ENCODE measurements at regions not wholly inside any gene's neighbourhood (a gene's known extent, or its start where the extent isn't known, plus 50 kb on each side); places are given as distances from the start of the nearest gene placed in this dataset.

DNA sequence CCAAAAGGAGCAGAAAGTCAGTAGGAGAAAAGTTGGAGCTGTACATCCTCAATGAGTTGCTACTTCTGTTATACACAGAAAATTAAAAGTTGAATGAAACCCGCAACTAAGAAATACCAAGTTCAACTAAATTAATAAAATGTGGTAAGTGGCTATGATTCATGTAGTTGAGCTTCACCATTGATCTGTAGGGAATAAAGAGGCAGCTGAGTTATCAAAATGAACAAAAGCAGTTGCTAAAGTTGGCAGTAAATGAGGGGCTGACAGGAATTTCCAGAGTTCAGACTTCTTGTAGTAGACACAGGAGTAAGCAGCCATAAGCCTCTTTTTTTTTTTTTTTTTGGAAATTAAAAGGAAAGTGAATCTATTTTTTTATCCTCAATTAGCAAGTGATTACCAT is 234.6 kb downstream of the POSTN start:
- DNase-seq (ENCODE audit: low spot score): no peak

DNA sequence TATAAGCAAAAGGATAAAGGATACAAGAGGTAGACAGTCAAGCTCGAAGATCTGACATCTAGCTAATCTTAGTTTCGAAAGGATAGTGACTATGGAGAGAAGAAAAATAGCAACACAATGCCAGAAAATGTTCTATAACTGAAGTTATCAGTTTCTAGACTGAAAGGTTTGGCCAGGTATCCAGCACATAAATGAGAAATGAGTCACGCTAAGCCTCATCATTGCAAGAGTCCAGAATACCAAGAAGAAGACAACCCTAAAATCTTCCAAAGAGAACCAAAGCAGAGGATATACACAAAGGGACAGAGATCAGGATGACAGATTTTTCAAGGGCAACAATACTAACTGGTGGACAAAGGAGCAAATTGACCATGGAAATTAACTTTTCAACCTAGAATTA is 237.0 kb downstream of the POSTN start:
- DNase-seq (ENCODE audit: low spot score): no peak

DNA sequence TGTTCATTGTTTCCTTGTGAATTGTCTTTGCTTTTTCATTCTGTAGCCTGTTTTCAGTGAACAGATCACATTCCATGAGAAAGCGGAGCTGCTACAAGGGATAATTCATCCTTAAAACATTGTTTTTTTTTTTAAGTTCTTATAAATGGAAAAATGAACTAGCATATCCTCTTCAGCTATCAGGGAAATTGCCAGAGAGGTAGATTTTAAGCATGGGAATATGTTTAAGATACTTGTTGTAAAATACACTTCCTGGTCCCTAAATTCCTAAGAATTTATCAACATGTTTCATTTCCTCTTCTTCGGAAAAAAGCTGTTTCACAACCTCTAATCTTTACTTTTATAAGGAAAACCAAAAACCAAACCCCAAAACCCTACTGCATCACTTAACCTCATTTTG is 238.0 kb downstream of the POSTN start:
- peak; percentile 9 for DNase-seq (ENCODE audit: low spot score)

DNA sequence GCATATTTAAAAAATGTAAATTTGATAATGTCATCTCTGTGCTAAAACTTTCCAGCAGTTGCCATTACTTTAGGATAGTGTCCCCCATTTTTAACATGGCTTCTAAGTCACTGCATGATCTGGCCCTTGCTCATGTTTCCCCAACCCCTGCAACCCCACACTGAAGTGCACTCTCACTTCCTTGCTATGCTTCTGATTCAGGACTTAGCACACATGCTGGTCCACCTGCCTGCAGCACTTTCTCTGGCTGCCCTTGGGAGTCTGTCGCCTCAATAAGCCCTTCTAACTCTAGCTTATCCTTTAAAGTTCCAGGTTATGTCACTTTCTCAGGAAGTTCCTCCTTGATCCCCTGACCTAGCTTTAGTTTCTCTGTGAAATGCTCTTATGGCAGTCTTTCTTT is 241.0 kb downstream of the POSTN start:
- no peak for DNase-seq (ENCODE audit: low spot score)

DNA sequence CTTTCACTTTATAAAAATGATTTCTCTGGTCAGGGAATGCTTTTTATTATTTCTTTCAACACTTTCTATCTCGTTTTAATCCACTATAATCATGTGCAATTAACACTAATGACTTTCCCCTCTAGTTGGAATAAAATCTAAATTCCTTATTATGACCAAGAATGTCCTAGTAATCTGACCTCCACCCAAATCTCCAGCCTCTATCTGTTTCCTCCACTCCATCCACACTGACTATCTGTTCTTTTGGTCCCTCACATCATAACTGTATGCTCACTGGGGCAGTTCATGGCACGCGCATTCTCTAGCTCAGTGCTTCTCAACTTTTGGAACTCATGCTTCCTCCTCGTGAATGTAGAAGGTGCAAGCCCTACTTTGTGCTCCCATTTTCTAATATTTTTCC is 244.7 kb downstream of the POSTN start:
- no peak for DNase-seq (ENCODE audit: low spot score)

DNA sequence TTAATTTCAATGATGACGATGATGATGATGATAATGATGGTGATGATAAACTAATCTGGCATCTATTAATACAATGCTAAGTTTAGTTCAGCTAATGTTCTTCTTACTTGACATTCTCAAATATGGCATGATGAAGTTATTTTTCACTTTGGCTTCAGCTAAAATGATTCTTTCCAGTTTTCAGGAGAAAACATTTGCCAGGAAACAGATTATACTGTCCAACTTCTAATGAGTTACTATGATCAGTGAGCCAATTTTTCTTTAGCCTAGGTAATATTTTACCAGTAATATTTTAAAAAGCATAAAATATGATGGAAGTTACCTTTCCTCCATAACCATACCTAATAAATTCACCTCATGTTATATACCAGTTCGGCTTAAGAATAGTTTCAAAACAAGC is 245.7 kb upstream of the CSNK1A1L start:
- DNase-seq (ENCODE audit: low spot score): no peak

DNA sequence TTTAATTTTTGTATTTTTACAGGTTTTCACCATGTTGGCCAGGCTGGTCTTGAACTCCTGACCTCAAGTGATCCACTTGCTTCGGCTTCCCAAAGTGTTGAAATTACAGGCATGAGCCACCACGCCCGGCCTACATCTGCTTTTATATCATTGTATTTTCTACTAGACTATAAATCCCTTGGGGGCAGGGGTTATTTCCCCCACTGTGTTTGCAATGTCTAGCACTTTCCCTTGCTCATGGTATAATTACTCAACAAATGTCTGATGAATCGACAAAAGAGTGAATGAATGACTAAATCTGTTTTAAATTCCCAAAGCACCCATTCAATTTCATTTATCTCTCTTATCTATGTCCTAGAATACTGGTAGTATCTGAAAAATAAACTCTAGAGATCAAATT is 244.5 kb upstream of the CSNK1A1L start:
- no peak for DNase-seq (ENCODE audit: low spot score)

DNA sequence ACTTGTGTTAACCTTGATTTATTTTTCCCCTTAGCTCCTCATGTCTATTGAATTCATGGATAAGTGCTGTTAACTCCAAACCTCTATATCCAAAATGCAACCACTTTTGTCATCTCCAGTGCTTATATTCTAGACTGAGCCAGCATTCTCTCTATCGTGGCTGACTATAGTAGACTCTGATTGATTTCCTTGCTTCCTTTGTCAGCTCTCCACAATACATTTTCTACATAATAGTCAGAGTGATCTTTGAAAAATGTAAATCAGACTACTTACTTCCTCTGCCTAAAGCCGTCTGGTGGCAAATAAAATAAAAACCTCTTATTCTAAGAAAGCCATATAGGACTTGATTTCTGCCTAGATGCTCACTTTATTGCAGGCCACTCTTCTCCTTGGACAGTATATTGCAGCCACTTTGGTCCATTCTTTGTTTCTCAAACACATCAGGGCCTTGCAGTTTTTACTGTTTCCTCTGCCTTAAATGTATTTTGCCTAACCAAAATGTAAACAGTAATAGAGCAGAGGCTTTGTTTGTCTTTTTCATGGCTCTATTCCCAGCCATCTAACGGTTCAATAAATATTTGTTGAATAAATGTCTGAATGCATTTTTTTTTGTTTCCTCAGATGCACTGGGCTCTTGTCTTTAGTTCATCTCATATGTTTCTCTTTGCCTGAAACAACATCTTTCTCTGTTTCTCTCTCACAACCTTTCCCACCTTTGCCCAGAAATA is 243.6 kb upstream of the CSNK1A1L start:
- DNase-seq (ENCODE audit: low spot score): no peak

DNA sequence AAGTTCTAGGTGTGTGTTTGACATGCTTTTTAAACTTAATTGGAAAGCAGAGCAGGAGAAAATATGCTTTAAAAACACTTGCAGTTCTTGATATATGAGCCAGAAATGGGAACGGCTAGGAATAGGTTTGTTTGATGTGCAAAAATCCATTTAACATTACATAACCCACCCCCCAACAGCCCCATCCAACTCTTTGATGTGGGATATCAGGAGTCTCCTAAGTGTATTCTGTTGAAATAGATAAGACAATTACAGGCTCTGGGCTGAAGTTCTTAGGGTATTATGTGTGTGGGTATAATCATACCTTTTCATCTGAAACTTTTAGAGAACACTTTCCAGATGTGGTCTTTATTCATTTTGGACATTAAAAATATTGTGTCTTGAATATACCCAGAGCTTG is 240.4 kb upstream of the CSNK1A1L start:
- DNase-seq (ENCODE audit: low spot score): no peak

DNA sequence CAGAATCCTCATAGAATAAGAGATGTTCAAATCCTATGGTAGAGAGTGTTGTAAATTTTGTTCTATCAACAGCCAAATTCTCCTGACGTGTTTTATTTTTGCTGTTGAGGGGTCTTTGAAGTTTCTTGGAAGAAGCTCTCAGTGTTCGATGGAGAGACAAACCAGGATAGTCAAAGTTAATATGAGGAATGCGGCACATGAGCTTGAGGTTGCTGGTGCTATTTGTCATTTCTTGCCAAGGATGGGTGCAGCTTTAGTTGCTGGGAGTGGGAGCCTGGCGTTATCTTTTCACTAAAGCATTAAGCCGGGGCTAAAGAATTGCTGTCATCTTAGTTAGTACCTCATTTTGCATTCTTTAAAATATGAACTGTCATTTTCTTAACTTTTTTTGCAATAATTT is 239.9 kb upstream of the CSNK1A1L start:
- DNase-seq (ENCODE audit: low spot score): no peak

DNA sequence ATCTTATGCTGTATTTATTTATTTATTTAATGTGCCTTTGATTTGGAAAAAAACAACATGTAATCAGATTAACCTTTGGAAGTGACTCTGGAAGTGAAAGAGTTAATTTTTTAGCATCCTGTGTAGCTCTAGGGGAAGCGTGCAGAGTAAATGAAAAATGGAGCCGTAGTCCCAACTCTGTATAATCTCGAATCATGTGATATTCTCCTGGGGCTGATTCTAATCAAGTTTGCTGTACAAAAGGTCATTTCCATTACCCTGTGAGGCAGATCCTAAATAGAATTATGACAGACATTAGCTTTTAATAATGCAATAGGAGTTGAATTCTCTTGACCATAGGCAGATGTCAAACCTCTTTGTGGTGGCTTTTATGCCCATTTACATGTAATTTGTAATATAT is 238.6 kb upstream of the CSNK1A1L start:
- no peak for DNase-seq (ENCODE audit: low spot score)

DNA sequence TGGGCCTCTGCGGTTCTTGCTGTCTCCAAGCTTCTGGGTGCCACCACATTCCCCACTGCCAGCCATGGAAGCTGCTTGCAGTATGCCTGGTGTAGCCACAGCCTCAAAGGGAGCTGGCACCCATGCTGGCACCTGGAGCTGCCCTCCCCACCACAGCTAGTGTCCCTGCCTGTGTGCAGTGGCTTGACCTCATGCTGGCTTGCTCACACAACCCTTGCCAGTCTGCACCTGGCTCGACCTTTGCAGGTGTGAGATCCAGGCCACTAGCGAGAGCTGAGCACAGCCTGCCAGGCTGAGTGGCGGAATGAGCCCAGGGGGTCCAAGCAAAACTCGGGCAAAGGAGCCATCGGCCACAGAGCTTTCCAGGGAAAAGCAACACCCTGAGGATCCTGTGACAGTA is 236.7 kb upstream of the CSNK1A1L start:
- DNase-seq (ENCODE audit: low spot score): no peak

DNA sequence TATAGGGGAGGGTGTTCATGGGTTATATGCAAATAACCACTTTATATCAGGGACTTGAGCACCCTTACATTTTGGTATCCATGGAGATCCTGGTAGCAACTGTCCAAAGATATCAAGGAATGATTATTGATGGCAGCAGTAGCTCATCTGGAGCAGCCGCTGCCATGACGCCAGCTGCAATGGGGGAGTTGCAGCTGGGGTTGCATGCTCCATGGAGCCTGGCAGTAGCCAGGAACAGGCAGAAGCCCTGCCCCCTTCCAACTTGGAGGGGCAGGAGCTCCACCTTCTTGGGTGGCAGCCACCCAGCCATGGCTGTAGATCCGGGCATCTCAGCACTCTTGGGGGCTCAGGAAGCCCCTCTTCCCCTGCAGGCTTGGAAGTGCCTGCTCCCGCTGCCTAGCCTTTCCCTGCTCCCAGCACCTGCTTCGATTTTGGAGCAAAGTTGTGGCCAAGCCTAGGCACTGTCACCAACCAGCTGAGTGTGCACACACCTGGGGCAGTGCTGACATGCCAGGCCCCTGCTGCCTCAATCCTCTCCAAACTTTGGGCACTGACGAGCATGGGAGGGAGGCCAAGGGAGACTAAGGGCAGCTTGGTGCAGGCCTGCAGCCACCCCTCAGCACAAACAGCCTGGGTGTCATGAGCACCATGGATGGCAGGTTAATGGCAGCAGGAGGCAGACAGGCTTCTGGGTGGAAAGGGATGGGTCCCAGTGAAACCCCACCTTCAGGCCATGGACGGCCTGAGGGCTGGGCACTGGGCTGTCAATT is 235.6 kb upstream of the CSNK1A1L start:
- DNase-seq (ENCODE audit: low spot score): no peak

DNA sequence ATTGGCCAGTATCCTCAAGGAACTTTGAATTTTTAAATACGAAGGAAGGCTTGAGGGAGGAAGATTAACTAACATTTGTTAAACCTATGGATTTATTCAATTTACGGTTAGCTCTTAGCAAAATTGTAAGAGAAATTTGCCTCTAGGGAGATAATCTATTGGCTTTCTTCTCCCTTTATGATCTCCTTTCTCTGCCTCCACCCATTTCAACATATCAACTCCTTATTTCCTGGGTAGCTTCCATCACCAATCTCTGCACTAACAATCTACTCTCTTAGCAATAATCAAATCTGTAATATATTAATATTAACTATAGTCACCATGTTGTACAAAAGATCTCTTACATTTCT is 233.9 kb upstream of the CSNK1A1L start:
- no peak for DNase-seq (ENCODE audit: low spot score)

DNA sequence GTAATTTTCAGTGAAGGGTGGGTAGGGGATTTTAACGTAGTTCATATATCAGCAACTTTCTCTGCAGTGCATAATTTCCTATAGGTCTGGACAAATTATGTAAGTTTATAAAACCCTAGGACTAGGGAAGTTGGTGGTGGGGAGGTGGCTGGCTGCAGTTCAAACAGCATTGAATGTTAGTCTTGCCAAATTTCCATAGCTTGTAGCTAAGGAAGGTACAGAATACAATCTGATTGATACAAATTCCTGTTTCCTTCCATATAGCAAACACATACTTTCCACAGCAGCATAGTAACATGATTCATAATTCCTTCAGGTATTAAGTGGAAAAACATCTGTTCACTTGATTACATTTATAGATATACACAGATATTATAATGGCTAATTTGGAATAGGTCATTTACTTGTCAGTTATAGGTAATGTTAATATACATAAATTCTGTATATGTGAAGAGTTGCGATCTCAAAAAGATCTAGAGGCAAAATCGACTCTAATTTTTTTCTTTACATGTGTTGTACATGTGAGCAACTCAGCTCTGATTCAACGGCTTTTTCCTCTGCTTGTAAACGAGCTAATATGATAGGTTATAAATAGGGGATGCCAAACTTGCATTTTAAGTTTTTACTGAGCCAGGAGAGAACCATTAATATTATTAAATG is 233.4 kb upstream of the CSNK1A1L start:
- DNase-seq (ENCODE audit: low spot score): no peak

DNA sequence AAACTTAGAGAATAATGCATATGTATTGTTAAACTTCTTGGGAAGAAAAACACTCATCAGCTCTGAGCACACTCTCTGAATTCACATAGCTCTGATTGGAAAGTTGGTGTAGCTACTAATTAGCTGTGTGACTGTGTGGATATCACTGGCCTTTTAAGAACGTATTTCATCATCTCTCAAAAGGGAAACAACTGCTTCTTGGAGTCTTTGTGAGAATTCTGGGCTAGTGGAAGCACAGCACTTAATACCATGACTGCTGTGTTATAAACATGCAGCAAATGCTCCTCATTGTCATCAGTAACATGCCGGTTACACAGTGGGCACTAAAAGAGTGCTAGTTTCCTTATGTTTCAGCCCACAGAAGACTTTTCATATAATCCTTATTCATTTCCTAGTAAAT is 220.9 kb upstream of the CSNK1A1L start:
- peak; percentile 2 for DNase-seq (ENCODE audit: low spot score)

DNA sequence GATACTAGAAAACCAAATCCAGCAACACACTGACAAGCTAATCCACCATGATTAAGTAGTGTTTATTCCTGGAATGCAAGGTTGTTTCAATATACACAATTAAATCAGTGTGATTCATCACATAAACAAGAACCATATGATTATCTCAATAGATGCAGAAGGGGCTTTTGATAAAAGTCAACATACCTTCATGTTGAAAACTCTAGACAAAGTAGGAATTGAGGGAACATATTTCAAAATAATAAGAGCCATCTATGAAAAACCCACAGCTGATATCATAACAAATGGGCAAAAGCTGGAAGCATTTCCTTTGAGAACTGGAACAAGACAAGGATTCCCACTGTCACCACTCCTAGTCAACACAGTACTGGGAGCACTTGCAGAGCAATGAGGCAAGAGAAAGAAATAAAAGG is 213.6 kb upstream of the CSNK1A1L start:
- DNase-seq (ENCODE audit: low spot score): no peak

DNA sequence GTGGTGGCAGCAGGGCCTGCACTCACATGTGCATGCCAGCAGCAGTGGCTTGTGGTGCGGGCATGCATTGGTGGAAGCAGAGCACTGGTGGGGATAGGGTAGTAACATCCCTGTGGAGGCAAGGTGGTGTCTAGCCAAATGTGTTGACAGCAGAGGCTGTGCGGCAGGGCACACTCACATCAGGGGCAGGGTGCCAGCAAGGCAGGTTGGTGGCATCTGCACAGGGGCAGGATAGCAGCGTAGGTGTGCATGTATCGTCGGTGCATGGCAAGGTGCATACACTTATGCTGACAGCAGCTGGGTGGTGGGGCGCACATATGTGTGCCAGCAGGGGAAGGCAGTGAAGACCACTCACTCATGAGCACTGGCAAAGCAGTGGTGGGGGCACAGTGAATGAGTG is 211.5 kb upstream of the CSNK1A1L start:
- no peak for DNase-seq (ENCODE audit: low spot score)

DNA sequence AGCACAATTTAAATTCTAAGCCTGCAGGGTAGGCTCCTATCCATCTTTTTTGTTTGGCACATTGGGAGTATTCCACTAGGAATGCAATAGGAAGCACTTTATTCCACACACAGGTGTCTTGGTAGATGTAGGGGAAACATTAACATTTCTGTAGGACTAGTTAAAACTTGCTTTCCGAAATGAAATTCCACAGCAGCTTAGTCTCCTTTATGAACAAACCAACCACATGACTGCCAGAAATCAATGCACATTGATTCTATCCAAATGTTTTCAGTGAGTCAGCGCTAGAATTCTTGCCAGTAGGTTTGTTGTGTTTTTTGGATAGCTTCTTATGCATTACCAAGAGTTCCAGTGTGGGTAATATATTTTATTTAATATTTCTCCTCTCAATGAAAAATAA is 207.9 kb upstream of the CSNK1A1L start:
- peak; percentile 9 for DNase-seq (ENCODE audit: low spot score)

DNA sequence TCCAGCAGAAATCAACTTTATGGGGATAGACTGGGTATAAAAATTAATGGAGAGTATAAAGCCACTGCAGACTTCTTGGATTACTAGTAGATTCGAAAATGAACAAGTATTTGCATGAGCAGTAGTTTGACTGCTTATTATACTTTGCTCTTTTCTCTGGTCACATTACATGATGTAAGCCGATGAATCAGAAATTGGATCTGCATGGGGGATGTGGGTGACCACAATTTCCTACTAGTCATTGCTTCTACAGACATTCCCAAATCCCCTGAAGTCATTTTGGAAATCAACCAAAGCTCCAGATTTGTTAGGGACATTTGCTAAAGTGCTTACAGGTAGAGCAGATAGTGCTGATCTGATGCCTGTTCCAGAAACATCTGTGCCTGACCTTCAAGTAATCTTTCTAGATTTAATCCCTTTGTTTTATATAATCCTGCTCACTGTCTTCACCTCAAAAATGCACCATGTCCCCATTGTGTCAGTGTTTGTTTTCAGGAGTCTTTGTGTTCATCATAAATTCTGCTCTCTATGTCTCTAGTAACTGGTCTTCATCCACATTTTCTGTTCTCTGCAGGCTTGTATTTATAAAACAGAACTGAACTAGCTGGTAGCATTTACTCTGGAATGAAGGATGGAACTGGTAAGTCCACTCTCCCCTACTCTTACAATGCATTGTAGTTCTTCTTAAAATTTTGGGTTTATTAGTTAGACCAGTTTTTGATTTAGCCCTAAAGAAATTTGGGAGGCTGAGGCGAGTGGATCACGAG is 201.5 kb upstream of the CSNK1A1L start:
- peak; percentile 69 for DNase-seq (ENCODE audit: low spot score)

DNA sequence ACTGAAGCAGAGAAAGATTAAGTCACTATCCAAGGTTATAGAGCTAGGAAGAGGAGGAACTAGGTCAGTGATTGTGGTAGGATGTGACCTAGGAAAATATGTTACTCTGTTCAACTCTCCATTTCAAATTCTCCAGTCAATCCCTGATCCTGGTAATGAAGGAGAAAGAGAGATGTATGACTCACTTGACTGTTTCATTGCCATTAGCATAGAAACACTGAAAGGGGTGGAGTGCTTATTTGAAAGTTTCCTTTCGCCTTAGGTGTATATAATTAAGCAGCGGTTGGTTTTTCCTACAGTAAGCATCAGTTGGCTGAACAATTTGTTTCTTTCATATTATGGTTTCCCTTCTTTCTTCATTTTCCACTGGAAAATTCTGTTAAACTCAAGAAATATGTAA is 198.1 kb upstream of the CSNK1A1L start:
- DNase-seq (ENCODE audit: low spot score): no peak

DNA sequence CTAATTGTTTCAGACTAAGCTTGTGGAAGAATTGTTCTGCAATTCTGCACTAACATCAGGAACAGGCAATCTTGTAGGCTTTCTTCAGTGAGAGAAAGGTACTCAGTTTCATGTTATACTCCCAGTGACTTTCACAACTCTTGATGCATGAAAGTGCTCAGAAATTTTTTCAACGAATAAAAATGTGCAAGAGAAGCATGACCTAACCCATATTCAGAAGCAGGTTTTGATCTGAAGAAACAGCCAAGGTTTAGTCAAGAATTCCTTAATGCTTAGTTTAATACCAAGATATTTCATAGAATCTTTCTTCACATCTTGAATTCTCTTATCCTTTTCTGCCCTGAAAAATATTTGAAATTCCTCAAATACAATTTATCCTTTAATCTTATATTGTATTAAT is 197.2 kb upstream of the CSNK1A1L start:
- no peak for DNase-seq (ENCODE audit: low spot score)

DNA sequence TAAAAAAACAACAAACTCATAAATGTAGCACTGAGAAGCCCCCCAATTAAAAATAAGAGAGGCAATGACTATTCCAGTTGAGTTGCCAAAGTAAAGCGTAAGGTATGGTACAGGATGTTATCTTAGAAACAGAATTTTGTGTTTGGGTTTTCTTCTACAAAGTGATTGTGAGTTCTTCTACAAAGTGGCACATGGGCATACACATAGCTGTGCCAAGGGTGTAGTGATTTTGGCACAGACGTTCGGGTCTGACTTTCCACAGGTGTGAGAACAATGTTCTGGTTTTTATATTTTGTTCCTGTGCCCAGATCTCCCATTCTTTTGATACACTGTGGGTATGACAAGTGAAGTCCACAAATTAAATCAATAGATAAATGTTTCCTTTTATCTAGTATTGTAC is 190.1 kb upstream of the CSNK1A1L start:
- no peak for DNase-seq (ENCODE audit: low spot score)
